Erythroblast (primary cell): ENCODE measurements at regions not wholly inside any gene's neighbourhood (a gene's known extent, or its start where the extent isn't known, plus 50 kb on each side); places are given as distances from the start of the nearest gene placed in this dataset.

Experiments
- GATA1 ChIP-seq: IDR thresholded peaks from 2 replicates; pipeline ENCODE4 v1.6.1; 2011; ENCODE audit warnings: low read depth, mild to moderate bottlenecking, control low read depth, low read length, moderate library complexity
- POLR2A ChIP-seq: IDR thresholded peaks from 2 replicates; pipeline ENCODE4 v1.6.1; 2011; ENCODE audit warnings: mild to moderate bottlenecking, low read length

- TF ChIP-seq POLR2A (no peak), GATA1 (no peak)
Measured at GRCh38 chr15:94793641-94794040, 562.3 kb downstream of the MCTP2 start.
